C4-2B (cell line): ENCODE measurements at regions not wholly inside any gene's neighbourhood (a gene's known extent, or its start where the extent isn't known, plus 50 kb on each side); places are given as distances from the start of the nearest gene placed in this dataset.

Experiments
- H3K27ac ChIP-seq: fragments of 450-650 bp; 2 replicates; pipeline ENCODE4 v1.5.1; 2017
- CTCF ChIP-seq: fragments of 450-650 bp; conservative IDR thresholded peaks from 2 replicates; pipeline ENCODE4 v1.5.1; 2017; ENCODE audit warnings: mild to moderate bottlenecking
- ZFX ChIP-seq: fragments of 450-650 bp; IDR thresholded peaks from 2 replicates; pipeline ENCODE4 v1.6.1; 2017

- no peak overlapping the region for H3K27ac ChIP-seq
- TF ChIP-seq ZFX (no peak), CTCF (no peak)
Observed at GRCh38 chr21:21715266-21715969, 717.2 kb downstream of the NCAM2 start.

GRCh38 chr21:21722731-21723130, 724.5 kb downstream of the NCAM2 start:
- no peak for TF ChIP-seq CTCF
- no peak for TF ChIP-seq ZFX
- H3K27ac ChIP-seq = no peak overlapping the region

GRCh38 chr21:21730512-21730911, 732.3 kb downstream of the NCAM2 start:
- no peak overlapping the region for H3K27ac ChIP-seq
- TF ChIP-seq ZFX = no peak
- TF ChIP-seq CTCF = no peak

- H3K27ac ChIP-seq = no peak overlapping the region
- TF ChIP-seq CTCF = no peak
- TF ChIP-seq ZFX = no peak
Observed at GRCh38 chr21:21731626-21732025, 733.4 kb downstream of the NCAM2 start.

- no peak overlapping the region for H3K27ac ChIP-seq
- no peak for TF ChIP-seq ZFX
- TF ChIP-seq CTCF = no peak
Observed at GRCh38 chr21:21734088-21734487, 735.9 kb downstream of the NCAM2 start.

DNA sequence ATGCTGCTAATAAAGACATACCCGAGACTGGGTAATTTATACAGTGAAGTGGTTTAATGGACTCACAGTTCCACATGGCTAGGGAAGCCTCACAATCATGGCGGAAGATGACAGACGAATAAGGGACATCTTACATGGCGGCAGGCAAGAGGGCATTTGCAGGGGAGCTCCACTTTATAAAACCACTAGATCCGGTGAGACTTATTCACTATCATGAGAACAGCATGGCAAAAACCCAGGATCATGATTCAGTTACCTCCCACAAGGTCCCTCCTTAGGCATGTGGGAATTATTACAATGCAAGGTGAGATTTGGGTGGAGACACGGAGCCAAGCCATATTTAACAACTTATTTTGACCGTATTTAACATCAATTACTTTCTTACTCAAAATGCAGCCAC, 739.0 kb downstream of the NCAM2 start:
- H3K27ac ChIP-seq = no peak overlapping the region
- no peak for TF ChIP-seq CTCF
- no peak for TF ChIP-seq ZFX

DNA sequence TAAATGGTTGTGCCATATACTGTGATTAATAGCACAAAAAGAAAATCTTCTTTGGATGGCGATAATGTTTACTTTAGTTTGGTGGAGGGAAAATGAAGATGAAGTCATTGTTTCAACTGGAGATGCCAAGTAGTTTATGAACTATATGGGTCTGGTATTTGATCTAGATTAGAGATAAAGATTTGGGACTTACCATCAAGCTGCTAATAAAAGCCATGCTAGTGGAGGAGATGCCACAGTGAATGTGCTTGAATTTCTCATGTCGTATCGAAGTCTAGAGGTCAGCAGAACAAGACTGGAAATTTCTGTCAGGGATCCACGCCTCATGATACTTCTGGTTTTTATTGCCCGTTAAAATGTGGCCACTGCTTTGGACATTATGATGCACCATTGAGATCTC, 742.0 kb downstream of the NCAM2 start:
- TF ChIP-seq ZFX (no peak), CTCF (no peak)
- H3K27ac ChIP-seq = no peak overlapping the region; the same call in 1 of the 2 replicates
